GM04503 (cell line): ENCODE measurements at regions not wholly inside any gene's neighbourhood (a gene's known extent, or its start where the extent isn't known, plus 50 kb on each side); places are given as distances from the start of the nearest gene placed in this dataset.

Source experiments
- DNase-seq: peaks from one replicate; pipeline ENCODE4 v3.0.0-alpha.2; 2012; ENCODE audit warnings: low read depth

- DNase-seq, result peak; percentile 92
Observed at GRCh38 chr9:78866207-78867132, 569.5 kb downstream of the PSAT1 start.

GRCh38 chr9:78871086-78871451 lies 574.1 kb downstream of the PSAT1 start:
- DNase-seq, result no peak

- peak; percentile 83 for DNase-seq
Observed at GRCh38 chr9:78871452-78872331, 574.8 kb downstream of the PSAT1 start.

GRCh38 chr9:78874061-78874460 lies 577.1 kb downstream of the PSAT1 start:
- DNase-seq, result no peak

- no peak for DNase-seq
Observed at GRCh38 chr9:78879324-78880100, 582.6 kb downstream of the PSAT1 start.

GRCh38 chr9:78881295-78881694 lies 584.4 kb downstream of the PSAT1 start:
- DNase-seq, result no peak

- DNase-seq, result no peak
Observed at GRCh38 chr9:78882481-78882880, 585.6 kb downstream of the PSAT1 start.

- no peak for DNase-seq
Observed at GRCh38 chr9:78884611-78885150, 587.8 kb downstream of the PSAT1 start.

GRCh38 chr9:78892182-78892581 lies 595.3 kb downstream of the PSAT1 start:
- DNase-seq, result no peak

GRCh38 chr9:78892769-78893168 lies 595.8 kb downstream of the PSAT1 start:
- DNase-seq, result no peak

- DNase-seq, result no peak
Observed at GRCh38 chr9:78893774-78894401, 597.0 kb downstream of the PSAT1 start.

GRCh38 chr9:78896479-78896878 lies 599.6 kb downstream of the PSAT1 start:
- no peak for DNase-seq

GRCh38 chr9:78898234-78898633 lies 601.3 kb downstream of the PSAT1 start:
- no peak for DNase-seq

GRCh38 chr9:78899006-78899405 lies 602.1 kb downstream of the PSAT1 start:
- DNase-seq, result no peak

GRCh38 chr9:78900500-78900899 lies 603.6 kb downstream of the PSAT1 start:
- no peak for DNase-seq

GRCh38 chr9:78902051-78902450 lies 605.1 kb downstream of the PSAT1 start:
- no peak for DNase-seq

- DNase-seq, result no peak
Observed at GRCh38 chr9:78903581-78903980, 606.7 kb downstream of the PSAT1 start.

- DNase-seq, result no peak
Observed at GRCh38 chr9:78904686-78905085, 607.8 kb downstream of the PSAT1 start.

GRCh38 chr9:78905387-78905786 lies 608.5 kb downstream of the PSAT1 start:
- no peak for DNase-seq

GRCh38 chr9:78905986-78906755 lies 609.2 kb downstream of the PSAT1 start:
- DNase-seq, result no peak

- no peak for DNase-seq
Observed at GRCh38 chr9:78909566-78909965, 612.6 kb downstream of the PSAT1 start.
